Fibroblast of upper back skin (primary cell): ENCODE measurements at regions not wholly inside any gene's neighbourhood (a gene's known extent, or its start where the extent isn't known, plus 50 kb on each side); places are given as distances from the start of the nearest gene placed in this dataset.
"Not testable (repeated sequence)": the region's sequence is repeated elsewhere in the genome, so short reads cannot be mapped to it uniquely, and the experiment has no call there.

Experiments used
- DNase-seq: peaks from one replicate; pipeline ENCODE4 v3.0.0-alpha.2; 2013

- DNase-seq, result not testable (repeated sequence)
Measured at GRCh38 chr17:445839-446238, 93.2 kb upstream of the RPH3AL start, which contains the start of gene RFLNB. Gene RFLNB, minus strand, starts transcription at chr17:445939.

- no peak for DNase-seq
Measured at GRCh38 chr17:444879-445454, 92.4 kb upstream of the RPH3AL start.

GRCh38 chr17:443109-443508 lies 90.5 kb upstream of the RPH3AL start:
- DNase-seq, result no peak

GRCh38 chr17:441155-441950 lies 88.7 kb upstream of the RPH3AL start:
- DNase-seq, result no peak

- DNase-seq, result no peak
Measured at GRCh38 chr17:438191-438590, 85.6 kb upstream of the RPH3AL start.

GRCh38 chr17:437545-437944 lies 84.9 kb upstream of the RPH3AL start:
- DNase-seq, result no peak

GRCh38 chr17:436571-436970 lies 84.0 kb upstream of the RPH3AL start:
- DNase-seq, result no peak

- DNase-seq, result not testable (repeated sequence)
Measured at GRCh38 chr17:432471-432870, 79.9 kb upstream of the RPH3AL start.

GRCh38 chr17:431494-431893 lies 78.9 kb upstream of the RPH3AL start:
- no peak for DNase-seq

GRCh38 chr17:429589-429988 lies 77.0 kb upstream of the RPH3AL start:
- DNase-seq, result no peak

GRCh38 chr17:428414-428813 lies 75.8 kb upstream of the RPH3AL start:
- DNase-seq, result no peak

- DNase-seq, result no peak
Measured at GRCh38 chr17:427891-428290, 75.3 kb upstream of the RPH3AL start.

- no peak for DNase-seq
Measured at GRCh38 chr17:427327-427726, 74.7 kb upstream of the RPH3AL start.

- DNase-seq, result no peak
Measured at GRCh38 chr17:422196-422930, 69.8 kb upstream of the RPH3AL start.

GRCh38 chr17:420479-421175 lies 68.0 kb upstream of the RPH3AL start:
- DNase-seq, result no peak

GRCh38 chr17:419073-419735 lies 66.6 kb upstream of the RPH3AL start:
- DNase-seq, result no peak

GRCh38 chr17:418421-418751 lies 65.8 kb upstream of the RPH3AL start:
- no peak for DNase-seq

GRCh38 chr17:417691-418420 lies 65.2 kb upstream of the RPH3AL start:
- no peak for DNase-seq

- no peak for DNase-seq
Measured at GRCh38 chr17:416293-417206, 63.9 kb upstream of the RPH3AL start.

- no peak for DNase-seq
Measured at GRCh38 chr17:413706-414380, 61.2 kb upstream of the RPH3AL start.

GRCh38 chr17:413016-413350 lies 60.4 kb upstream of the RPH3AL start:
- DNase-seq, result no peak
